ENCODE measurements at regions not wholly inside any gene's neighbourhood (a gene's known extent, or its start where the extent isn't known, plus 50 kb on each side); places are given as distances from the start of the nearest gene placed in this dataset.

- Histone ChIP-seq H3K27me3 (ENCODE audit: control insufficient read depth in 2 of 2, insufficient read depth in 2 of 2, low read length in 2 of 2) (no peaks in the 10 kb centered on the region), H3K36me3 (ENCODE audit: control insufficient read depth, insufficient read depth, low read length) (no peaks in the 10 kb centered on the region), H4K20me1 (replicated peaks; ENCODE audit: control insufficient read depth, insufficient read depth, low read length) (no peaks in the 10 kb centered on the region), H3K4me2 (ENCODE audit: insufficient read depth, low read length) (no peak overlapping the region), H3K4me1 (replicated peaks in 1 of 2; ENCODE audit: control insufficient read depth in 2 of 2, insufficient read depth in 2 of 2, low read length in 2 of 2) (no peaks in the 10 kb centered on the region), H3K79me2 (ENCODE audit: control insufficient read depth, insufficient read depth, low read length) (no peaks in the 10 kb centered on the region), H3K27ac (ENCODE audit: extremely low read depth, low read depth, low read length) (no peak overlapping the region), H3K9ac (ENCODE audit: insufficient read depth in 1 of 2, low read depth in 2 of 2, low read length in 2 of 2) (no peak overlapping the region), H3K9me3 (replicated peaks; ENCODE audit: control insufficient read depth, insufficient read depth, low read depth, low read length) (no peaks in the 10 kb centered on the region), H2AFZ (ENCODE audit: low read depth, low read length) (no peak overlapping the region), H3K4me3 (no peak overlapping the region), H3K9me1 (ENCODE audit: control insufficient read depth, insufficient read depth, low read length) (no peaks in the 10 kb centered on the region)
- no peak for DNase-seq (ENCODE audit: extremely low read depth in 1 of 4, low spot score in 3 of 4)
- in situ Hi-C loops (cut with MboI) (no loop called here), intact Hi-C loops (cut with micrococcal nuclease) (no loop called here)
- BruUV-seq (replicated peaks), result no TSS peak
- ChIA-PET CTCF (ENCODE audit: low intra/inter-chr PET ratio) (no interaction called here), POLR2A (no interaction called here)
- TF ChIP-seq SPI1 (IDR thresholded peaks at IDR 0.05; ENCODE audit: borderline replicate concordance, low read depth, low read length), result peak; percentile 73; the same call in 1 of the 2 replicates
- TF ChIP-seq CTCF (IDR thresholded peaks at IDR 0.05 in 2 of 3, conservative IDR thresholded peaks at IDR 0.05 in 1 of 3; ENCODE audit: insufficient read depth in 2 of 3, low read depth in 1 of 3, low read length in 3 of 3), result no peak
- TF ChIP-seq ADNP (tag; IDR thresholded peaks at IDR 0.05), result no peak
- no peak for TF ChIP-seq NKRF (IDR thresholded peaks at IDR 0.05; ENCODE audit: borderline replicate concordance)
- no peak for TF ChIP-seq ZEB2 (IDR thresholded peaks at IDR 0.05)
- TF ChIP-seq PRDM10 (IDR thresholded peaks at IDR 0.05; ENCODE audit: partially characterized antibody), result no peak
- FAIRE-seq, result no peak
- 2% methylated on average over 6 of the region's 6 CpGs for WGBS (ENCODE audit: insufficient coverage, low coverage, missing lambda C conversion rate)
- ATAC-seq, result no peak
Observed at GRCh38 chrX:54695816-54696487, 102.1 kb downstream of the ITIH6 start.

Data from K562 (cell line).